MM.1S (cell line): ENCODE measurements at regions not wholly inside any gene's neighbourhood (a gene's known extent, or its start where the extent isn't known, plus 50 kb on each side); places are given as distances from the start of the nearest gene placed in this dataset.

Source experiments
- DNase-seq: peaks from one replicate; pipeline ENCODE4 v3.0.0-alpha.2; 2015
- H2AFZ ChIP-seq: fragments of 300-600 bp; sonication (generic); 2 replicates; pipeline ENCODE4 v1.6.0; 2016; ENCODE audit warnings: antibody characterized with exemption, low read length
- H3F3A ChIP-seq: fragments of 300-600 bp; sonication (generic); 2 replicates; pipeline ENCODE4 v1.6.1; 2016; ENCODE audit warnings: mild to moderate bottlenecking, antibody characterized with exemption, low read length, moderate library complexity, mixed read lengths; ENCODE audit not compliant: insufficient read depth
- H3K27ac ChIP-seq: fragments of 300-600 bp; sonication (generic); 2 replicates; pipeline ENCODE4 v1.5.1; 2016; ENCODE audit warnings: mild to moderate bottlenecking, low read length
- H3K27me3 ChIP-seq: fragments of 300-600 bp; sonication (generic); replicated peaks from 2 replicates; pipeline ENCODE4 v1.6.0; 2016; ENCODE audit warnings: low read length; ENCODE audit not compliant: insufficient read depth
- H3K36me3 ChIP-seq: fragments of 300-600 bp; sonication (generic); replicated peaks from 2 replicates; pipeline ENCODE4 v1.6.1; 2016; ENCODE audit warnings: mild to moderate bottlenecking, low read length, mixed read lengths; ENCODE audit not compliant: insufficient read depth
- H3K4me1 ChIP-seq: fragments of 300-600 bp; sonication (generic); 2 replicates; pipeline ENCODE4 v1.6.1; 2016; ENCODE audit warnings: low read length, mixed read lengths
- H3K4me2 ChIP-seq: fragments of 300-600 bp; sonication (generic); 2 replicates; pipeline ENCODE4 v1.6.0; 2016; ENCODE audit warnings: low read depth, low read length
- H3K4me3 ChIP-seq: fragments of 300-600 bp; sonication (generic); 2 replicates; pipeline ENCODE4 v1.5.1; 2016; ENCODE audit warnings: low read length, mixed read lengths
- H3K79me2 ChIP-seq: fragments of 300-600 bp; sonication (generic); 2 replicates; pipeline ENCODE4 v1.6.1; 2016; ENCODE audit warnings: mixed run types, low read length, mixed read lengths
- H3K9ac ChIP-seq: fragments of 300-600 bp; sonication (generic); 2 replicates; pipeline ENCODE4 v1.6.1; 2016; ENCODE audit warnings: low read length, mixed read lengths
- H3K9me2 ChIP-seq: fragments of 300-600 bp; sonication (generic); replicated peaks from 2 replicates; pipeline ENCODE4 v1.6.1; 2016; ENCODE audit warnings: mild to moderate bottlenecking, low read length, mixed read lengths; ENCODE audit not compliant: insufficient read depth
- H3K9me3 ChIP-seq: fragments of 300-600 bp; sonication (generic); replicated peaks from 2 replicates; pipeline ENCODE4 v1.6.1; 2016; ENCODE audit warnings: mild to moderate bottlenecking, low read length, mixed read lengths; ENCODE audit not compliant: insufficient read depth
- H4K20me1 ChIP-seq: fragments of 300-600 bp; sonication (generic); 2 replicates; pipeline ENCODE4 v1.6.1; 2016; ENCODE audit warnings: mild to moderate bottlenecking, low read length, moderate library complexity, mixed read lengths; ENCODE audit not compliant: insufficient read depth
- CTCF ChIP-seq: fragments of 300-600 bp; sonication (generic); IDR thresholded peaks from 2 replicates; pipeline ENCODE4 v1.5.1; 2016; ENCODE audit warnings: antibody characterized with exemption, low read length, mixed read lengths
- EZH2 ChIP-seq: fragments of 300-600 bp; sonication (generic); optimal IDR thresholded peaks from 2 replicates; pipeline ENCODE3; 2017; ENCODE audit warnings: low read depth, mild to moderate bottlenecking, antibody characterized with exemption, low read length, mixed read lengths
- EZH2phosphoT487 ChIP-seq: fragments of 300-600 bp; sonication (generic); IDR thresholded peaks from 2 replicates; pipeline ENCODE4 v1.6.1; 2018; ENCODE audit warnings: antibody characterized with exemption, low read length

DNA sequence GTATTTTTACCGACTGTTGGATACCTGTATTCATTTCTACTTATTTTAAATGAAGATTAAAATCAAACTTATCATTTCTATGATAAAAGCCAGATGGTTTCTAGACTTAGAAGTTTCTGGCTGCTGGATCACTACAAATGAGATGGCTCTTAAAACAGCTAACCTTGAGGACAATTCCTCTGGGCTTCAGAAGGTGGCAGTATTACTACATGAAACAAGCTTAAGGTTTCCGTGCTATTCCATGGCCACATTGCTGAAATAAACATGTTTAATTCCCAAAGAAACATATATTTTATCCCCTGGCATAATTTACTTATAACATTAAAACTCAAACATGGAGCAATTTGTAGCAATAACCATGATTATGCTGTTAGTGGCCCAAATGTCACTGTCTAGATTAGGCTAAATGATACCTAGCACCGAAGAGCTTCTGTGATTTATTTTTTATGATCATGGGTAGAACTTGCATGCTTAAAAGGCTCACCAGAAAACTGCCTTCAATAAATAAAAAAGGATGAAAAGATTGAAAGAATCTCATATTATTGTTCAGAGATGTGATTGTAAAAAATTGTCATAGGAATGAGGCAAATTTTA is 204.0 kb upstream of the NANOGP8 start:
- H3K9ac ChIP-seq: no peak overlapping the region
- no peaks in the 10 kb centered on the region for H3K9me2 ChIP-seq
- H3F3A ChIP-seq: no peaks in the 10 kb centered on the region
- peak; percentile 30 for DNase-seq
- H2AFZ ChIP-seq: no peak overlapping the region
- no peaks in the 10 kb centered on the region for H3K36me3 ChIP-seq
- TF ChIP-seq EZH2phosphoT487 (no peak), CTCF (peak; percentile 77)
- no peaks in the 10 kb centered on the region for H3K27me3 ChIP-seq
- no peaks in the 10 kb centered on the region for H4K20me1 ChIP-seq
- H3K4me2 ChIP-seq: no peak overlapping the region
- H3K79me2 ChIP-seq: no peaks in the 10 kb centered on the region
- H3K9me3 ChIP-seq: no peaks in the 10 kb centered on the region
- H3K4me1 ChIP-seq: no peaks in the 10 kb centered on the region
- H3K27ac ChIP-seq: no peak overlapping the region
- no peak overlapping the region for H3K4me3 ChIP-seq

DNA sequence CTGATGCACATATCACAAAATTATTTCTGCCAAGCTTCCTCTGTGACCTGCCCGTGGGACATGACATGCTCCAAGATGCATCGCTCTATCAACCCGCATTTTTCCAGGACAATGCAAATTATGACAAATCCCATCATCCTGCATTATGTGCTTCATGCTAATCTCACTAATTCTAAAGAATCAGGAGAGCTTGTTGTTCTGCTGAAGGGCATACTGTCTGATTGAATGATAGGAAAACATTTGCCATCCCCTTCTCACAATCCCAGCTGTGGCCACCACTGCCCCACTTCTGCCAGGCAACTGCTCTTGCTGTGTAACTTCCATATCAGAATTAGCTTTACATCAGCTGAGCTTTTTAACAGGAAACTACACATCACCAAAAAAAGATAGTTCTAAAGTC is 203.5 kb upstream of the NANOGP8 start:
- no peaks in the 10 kb centered on the region for H3K36me3 ChIP-seq
- no peaks in the 10 kb centered on the region for H3K4me1 ChIP-seq
- no peak overlapping the region for H2AFZ ChIP-seq
- no peak for DNase-seq
- H3K9me3 ChIP-seq: no peaks in the 10 kb centered on the region
- no peaks in the 10 kb centered on the region for H3K9me2 ChIP-seq
- H3K9ac ChIP-seq: no peak overlapping the region
- H4K20me1 ChIP-seq: no peaks in the 10 kb centered on the region
- no peak overlapping the region for H3K27ac ChIP-seq
- no peaks in the 10 kb centered on the region for H3F3A ChIP-seq
- H3K27me3 ChIP-seq: no peaks in the 10 kb centered on the region
- TF ChIP-seq CTCF (no peak), EZH2 (no peak), EZH2phosphoT487 (no peak)
- no peak overlapping the region for H3K4me2 ChIP-seq
- no peak overlapping the region for H3K4me3 ChIP-seq
- no peaks in the 10 kb centered on the region for H3K79me2 ChIP-seq

DNA sequence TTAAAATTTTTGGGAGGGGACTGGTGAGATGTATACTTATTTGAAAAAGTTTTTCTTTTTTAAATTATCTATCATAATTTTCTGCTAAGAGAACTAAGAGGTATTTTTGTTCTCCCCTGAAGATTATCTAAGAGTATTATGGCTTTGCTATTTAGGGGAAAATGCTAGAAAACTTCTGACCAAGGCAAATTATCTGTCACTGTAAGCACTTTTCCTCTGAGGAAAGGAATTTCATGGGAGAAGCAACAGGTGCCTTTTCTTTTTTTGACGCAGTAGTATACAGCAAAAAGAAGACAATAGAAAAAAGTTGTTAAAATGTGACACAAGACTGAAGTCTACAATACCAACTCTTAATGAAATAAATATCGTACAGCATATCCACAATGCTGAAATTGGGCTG is 201.6 kb upstream of the NANOGP8 start:
- Histone ChIP-seq H3K9me2 (no peaks in the 10 kb centered on the region), H3K4me2 (no peak overlapping the region)
- TF ChIP-seq CTCF: no peak
- no peak for TF ChIP-seq EZH2
- TF ChIP-seq EZH2phosphoT487: no peak

More for the DNA sequence above, 201.6 kb upstream of the NANOGP8 start:
- Histone ChIP-seq H3K27me3 (no peaks in the 10 kb centered on the region), H3K4me1 (no peaks in the 10 kb centered on the region), H3K4me3 (no peak overlapping the region), H3K36me3 (no peaks in the 10 kb centered on the region), H3K9me3 (no peaks in the 10 kb centered on the region), H2AFZ (no peak overlapping the region), H3K9ac (no peak overlapping the region), H3K27ac (no peak overlapping the region), H3K79me2 (no peaks in the 10 kb centered on the region), H3F3A (no peaks in the 10 kb centered on the region), H4K20me1 (no peaks in the 10 kb centered on the region)
- DNase-seq: no peak
